ENCODE measurements at regions not wholly inside any gene's neighbourhood (a gene's known extent, or its start where the extent isn't known, plus 50 kb on each side); places are given as distances from the start of the nearest gene placed in this dataset.

DNA sequence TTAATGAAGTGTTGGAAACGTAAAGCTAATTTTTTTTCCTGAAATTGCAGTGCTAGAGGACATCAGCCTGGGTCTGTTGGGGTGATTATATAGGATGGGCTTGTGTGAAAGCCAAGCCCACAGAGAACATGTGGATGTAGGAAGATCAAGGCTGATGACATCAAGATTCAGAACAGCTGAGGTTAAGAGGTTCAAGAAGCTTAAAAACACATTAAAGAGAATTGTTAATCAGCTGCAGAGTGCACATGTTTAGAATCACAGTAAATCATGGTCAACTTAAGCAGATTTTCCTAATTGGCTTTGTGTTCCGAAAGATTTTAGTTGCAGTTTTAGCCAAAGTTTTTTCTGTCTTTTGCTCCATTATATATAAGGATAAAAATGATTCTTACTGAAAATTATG is 87.9 kb upstream of the PRICKLE1 start:
- DNase-seq (ENCODE audit: low read depth), result no peak

DNA sequence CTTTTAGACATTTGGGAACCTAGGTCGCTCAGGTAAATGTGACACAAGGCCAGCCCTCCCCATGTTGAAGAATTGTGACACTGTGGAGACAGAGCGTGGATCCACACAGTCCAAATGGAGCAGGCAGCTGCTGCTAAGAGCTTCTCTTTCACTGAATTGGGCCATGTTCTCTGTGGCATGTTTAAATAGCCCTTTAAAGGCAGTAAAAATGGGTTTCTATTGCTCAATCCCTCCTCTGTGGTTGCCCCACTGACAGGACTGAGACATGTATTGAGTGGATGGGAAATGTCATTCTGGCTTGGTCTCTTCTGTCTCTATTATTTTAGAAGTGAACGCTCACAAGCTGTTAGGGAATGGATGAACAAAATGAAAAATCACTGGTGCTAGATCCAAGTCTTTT is 84.0 kb upstream of the PRICKLE1 start:
- DNase-seq (ENCODE audit: low read depth), result peak; percentile 2

DNA sequence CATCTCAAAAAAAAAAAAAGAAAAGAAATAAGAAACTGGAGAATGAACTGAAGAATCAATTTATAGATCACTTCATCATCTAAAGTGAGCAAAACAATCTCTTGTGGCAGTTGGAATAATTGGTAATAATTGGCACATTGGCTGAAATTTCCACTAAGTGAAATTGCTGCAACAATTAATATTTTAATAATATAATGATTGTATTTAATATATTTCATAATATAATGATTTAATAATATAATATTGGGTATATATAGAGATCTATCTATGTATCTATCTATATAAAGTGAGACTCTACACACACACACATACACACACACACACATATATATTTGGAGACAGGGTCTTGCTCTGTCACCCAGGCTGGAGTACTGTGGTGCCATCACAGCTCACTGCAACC is 81.2 kb upstream of the PRICKLE1 start:
- DNase-seq (ENCODE audit: low read depth), result no peak

DNA sequence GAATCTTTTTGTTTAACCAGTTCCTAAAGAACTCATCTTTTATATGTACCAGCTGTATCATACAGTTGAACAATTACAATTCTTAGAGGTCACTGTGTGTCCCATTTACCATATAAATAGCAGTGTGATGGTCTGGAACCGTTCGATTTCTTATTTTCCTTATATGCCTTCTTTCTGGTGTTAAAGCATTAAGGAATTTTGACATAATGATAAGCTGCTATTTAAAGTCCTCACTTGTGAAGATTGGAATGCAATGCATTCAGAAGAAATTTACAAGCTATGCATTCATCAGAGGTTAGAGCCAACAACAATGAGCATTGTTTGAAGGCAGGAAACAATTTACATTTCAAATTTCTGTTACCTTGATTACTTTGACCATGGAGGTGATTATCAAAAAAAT is 80.0 kb upstream of the PRICKLE1 start:
- no peak for DNase-seq (ENCODE audit: low read depth)

DNA sequence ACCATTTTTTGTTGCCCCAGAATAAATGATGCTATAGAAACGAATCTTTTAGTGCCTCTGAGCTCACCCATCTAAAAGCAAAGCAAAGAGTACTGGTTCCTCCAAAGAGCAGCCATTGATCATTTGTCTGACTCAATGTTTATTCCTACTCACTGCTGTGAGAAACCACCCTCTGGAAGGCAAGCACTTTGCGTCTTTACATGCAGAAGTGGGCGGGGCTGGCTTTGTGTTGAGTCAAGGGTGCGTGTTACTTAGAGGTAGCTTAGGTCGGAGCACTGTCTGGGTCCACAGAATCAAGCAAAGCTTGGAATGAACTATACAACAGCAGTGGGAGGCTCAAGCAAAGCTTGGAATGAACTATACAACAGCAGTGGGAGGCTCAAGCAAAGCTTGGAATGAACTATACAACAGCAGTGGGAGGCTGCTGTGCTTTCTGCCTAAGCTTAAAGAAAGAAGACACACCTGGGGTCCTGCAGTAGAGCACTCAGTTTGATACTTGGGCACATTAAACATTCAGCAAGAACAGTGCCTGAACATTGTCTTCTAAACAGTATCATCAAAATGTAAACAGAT is 77.2 kb upstream of the PRICKLE1 start:
- no peak for DNase-seq (ENCODE audit: low read depth)

DNA sequence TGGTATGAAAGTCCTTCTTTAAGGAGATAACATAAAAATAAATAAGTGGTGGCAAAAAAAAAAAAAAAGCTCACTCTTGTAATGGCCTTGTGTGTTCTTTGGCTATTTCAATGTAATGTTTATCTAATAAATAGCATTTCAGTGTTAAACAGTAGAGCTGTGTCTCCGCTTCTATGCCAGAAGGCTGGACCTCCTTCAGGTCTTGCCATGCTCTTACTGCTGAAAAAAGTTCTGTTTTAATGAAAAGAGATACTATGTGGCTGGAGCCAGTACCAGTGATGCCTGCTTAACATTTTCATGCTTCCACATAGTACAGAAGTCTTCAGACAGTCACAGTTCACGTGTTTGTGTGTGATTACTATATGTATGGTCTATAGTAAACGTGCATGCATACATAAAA is 74.1 kb upstream of the PRICKLE1 start:
- DNase-seq (ENCODE audit: low read depth), result no peak

DNA sequence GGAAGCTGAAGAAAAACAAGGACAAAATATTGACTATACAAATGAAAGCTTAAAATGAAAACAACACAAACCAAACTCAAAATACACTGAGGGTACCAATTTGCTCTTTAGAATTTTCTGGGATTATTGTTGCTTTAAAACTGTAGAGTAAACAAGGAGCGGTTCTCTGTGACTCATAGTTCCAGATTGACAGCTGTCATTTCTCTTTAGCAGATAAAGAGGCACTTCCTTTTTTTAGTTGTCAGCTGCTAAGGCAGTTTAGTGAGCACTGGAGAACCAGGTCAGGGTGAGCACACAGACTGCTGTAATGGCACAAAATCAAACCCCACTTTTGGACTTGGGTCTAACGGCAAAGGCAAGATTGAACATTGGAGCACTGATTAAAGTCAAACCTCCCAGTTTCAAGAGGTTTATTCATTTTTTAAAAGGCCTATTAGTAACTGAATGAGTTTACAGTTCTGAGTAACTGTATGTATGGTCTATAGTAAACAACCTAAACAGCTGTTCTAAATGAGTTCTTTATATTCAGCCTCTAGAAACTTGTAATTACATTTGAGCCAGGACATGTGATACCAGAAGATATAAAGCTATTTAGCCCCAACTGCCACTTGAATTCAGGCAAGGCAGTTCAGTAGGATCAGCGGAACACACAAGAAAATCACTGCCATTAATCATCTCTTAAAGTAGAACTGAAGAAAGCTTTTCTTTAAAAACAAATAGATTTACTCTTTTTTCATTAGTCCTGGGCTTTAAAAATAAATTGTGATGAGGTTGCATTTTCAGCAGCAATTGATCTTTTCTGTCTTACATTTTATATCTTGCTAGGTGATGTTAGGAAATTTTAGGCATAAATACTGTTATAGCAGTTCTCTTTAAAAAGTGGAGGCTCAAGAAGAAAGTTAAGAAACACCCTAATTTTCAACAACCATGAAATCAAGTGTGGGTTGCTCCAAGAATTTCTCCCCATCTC is 71.7 kb upstream of the PRICKLE1 start:
- DNase-seq (ENCODE audit: low read depth), result no peak

DNA sequence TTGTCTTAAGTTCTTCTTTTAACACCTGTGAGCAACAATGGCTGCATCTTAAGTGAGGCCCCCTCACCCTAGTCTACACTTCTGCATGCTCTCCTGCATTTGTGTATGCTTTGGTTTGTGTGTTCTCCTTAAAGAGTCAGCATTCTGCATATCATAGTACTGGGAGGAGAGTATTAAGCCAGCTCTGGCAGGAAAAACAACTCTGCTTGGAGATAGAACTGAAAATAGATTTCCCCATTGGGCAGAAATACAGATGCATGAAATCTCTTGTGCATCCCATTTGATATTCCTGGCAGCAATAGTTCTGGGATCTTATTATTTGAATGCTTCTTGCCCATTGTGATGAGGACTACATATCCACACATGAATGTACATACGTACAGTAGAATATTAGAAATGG is 70.6 kb upstream of the PRICKLE1 start:
- DNase-seq (ENCODE audit: low read depth), result no peak

DNA sequence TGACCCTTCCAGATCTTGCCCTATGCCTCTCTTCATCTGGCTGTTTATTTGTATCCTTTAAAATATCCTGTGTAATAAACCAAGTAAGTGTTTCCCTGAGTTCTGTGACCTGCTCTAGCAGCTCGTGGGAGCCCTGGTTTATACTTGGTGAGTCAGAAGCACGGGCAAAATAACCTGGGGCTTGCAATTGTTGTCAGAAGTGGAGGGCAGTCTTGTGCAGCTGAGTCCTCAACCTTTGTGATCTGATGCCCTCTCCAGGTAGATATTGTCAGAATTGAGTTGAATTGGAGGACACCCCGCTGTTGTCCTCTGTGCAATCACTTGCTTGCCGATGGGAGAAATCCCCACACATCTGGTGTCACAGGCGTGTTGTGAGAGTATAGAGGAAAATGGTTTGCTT is 62.5 kb upstream of the PRICKLE1 start:
- no peak for DNase-seq (ENCODE audit: low read depth)

DNA sequence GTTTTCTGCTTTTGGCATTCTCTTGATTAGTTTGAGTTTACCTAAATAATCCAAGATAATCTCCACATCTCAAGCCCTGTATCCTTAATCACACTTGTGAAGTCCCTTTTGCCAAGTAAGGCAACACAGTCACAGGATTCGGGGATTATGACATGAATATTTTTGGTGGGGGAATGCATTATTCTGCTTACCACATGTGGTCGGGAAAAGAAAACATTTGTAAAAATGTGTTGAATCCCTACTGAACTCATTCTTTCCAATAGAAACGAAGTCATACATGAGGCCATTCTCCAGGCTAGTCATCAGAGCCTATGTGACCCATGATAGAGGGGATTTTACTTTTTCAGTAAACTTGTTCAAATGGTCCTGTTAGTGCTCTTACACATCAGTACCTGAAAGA is 58.5 kb upstream of the PRICKLE1 start:
- no peak for DNase-seq (ENCODE audit: low read depth)

DNA sequence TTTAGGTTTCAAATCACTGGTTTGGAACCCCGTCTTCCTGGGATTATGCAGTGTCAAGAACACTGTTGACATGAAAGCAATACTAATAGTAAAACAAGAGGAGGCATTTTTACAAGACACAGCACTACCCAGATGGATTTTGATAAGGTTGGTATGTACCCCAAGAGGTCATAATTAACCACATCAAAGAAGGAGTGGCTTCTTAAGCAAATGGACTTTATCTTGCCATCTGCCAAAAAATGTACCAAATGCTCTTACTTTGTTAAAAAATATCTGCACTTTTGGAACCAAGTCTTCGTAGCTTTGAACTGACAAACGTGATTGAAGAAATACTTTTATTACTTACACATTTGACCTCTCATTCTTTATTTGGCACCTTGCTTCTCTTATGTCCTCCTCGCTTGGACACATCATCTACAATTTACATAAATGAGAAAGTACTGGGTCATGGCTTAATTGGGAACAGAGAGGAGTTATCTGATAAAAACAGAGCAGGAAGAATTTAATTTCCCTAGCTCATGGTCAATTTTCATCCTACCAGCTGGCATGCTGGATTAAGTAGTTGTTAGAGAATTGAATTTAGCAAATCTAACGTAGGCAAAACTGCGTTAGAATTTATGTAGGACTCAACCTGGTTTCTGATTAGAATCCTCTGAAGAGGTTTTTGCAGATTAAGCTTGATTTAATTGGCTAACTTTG is 54.5 kb upstream of the PRICKLE1 start:
- no peak for DNase-seq (ENCODE audit: low read depth)

DNA sequence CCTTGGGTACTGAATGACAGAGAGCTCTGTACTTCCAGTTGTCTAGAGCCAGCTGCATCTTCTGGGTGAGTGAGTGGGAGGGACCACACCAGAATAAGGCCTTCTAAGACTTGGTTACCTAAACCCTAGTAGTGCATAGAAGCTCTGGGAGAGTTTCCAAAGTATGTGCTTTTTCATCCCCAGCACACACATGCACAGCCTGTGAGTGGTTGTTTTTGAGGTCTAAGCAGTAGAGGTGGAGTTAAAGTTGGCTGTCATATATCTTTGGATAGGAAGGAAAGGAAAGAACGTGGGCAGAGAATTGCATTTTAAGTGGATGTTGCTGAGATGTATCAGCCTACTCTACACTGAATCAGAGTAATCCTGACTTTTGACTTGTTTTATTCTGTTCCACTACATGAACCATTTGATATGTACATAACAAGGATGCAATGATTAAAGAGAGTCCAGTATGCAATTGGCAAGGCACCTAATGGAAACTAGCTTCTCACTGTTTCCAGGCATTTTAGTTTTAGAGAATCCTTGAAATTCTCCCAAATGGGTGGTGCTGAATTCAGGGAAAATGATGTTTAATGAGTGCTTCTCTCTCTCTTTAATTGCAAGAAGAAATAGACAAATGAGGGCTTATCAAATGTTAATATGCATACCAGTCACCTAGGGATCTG is 51.8 kb upstream of the PRICKLE1 start:
- no peak for DNase-seq (ENCODE audit: low read depth)

DNA sequence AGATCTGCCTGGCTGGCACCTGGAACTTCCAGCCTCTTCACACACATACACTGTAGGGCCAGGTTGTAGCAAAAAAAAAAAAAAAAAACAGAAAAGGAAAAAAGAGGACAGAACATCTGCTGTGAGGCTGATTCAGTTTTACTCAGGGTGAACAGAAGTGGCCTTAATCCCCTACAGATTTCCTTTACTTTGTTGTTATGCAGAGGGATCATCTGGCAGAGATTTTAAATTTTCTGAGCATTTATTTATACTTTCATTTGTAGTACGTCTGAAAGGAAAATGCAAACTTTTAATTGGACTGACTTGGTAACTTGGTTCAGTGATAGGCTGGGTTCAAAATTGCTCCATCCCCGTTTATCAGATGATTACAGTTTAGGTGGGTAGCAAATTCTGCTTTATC is 50.8 kb upstream of the PRICKLE1 start:
- DNase-seq (ENCODE audit: low read depth), result no peak

DNA sequence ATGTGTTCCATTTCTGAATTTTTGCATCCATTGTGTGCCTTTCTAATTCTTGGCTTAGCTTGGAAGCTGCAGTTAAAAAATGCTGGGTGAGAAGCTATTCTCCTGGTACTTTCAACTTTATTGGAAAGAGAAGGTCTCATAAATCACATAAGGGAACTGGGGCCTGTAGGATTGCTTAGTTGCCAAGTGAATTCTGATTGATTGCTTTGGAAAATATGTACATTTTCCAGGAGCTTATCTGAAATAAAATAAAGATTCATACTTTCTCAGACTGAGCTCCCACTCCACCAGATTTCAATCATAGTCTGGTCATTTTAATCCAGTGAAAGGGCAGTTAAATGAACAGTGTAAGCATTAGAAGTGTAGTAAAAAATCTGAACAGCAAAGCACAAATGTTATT is 50.0 kb upstream of the PRICKLE1 start:
- DNase-seq (ENCODE audit: low read depth), result no peak
